Left ventricle myocardium superior (tissue), 1 donor: ENCODE measurements at regions not wholly inside any gene's neighbourhood (a gene's known extent, or its start where the extent isn't known, plus 50 kb on each side); places are given as distances from the start of the nearest gene placed in this dataset.
A peak's percentile ranks its signal among the peaks of the same experiment; 100 is the strongest.
"Not testable (repeated sequence)": the region's sequence is repeated elsewhere in the genome, so short reads cannot be mapped to it uniquely, and the experiment has no call there.

Experiments
- ATAC-seq: fragments of 200-7000 bp; cut with Tn5 transposase; one replicate; pipeline ENCODE4 v1.9.1; 2020; ENCODE audit warnings: mild to moderate bottlenecking, moderate library complexity
- DNase-seq: peaks from one replicate; pipeline ENCODE4 v3.0.0-alpha.2; 2020
- intact Hi-C: fragments of 100-400 bp; cut with micrococcal nuclease; formaldehyde crosslinking; loops from one replicate; pipeline ENCODE4 v1.11.0; 2022
- donor health status: DM: no; HTN: yes; CAD: no; lungs with severe emphysema.

DNA sequence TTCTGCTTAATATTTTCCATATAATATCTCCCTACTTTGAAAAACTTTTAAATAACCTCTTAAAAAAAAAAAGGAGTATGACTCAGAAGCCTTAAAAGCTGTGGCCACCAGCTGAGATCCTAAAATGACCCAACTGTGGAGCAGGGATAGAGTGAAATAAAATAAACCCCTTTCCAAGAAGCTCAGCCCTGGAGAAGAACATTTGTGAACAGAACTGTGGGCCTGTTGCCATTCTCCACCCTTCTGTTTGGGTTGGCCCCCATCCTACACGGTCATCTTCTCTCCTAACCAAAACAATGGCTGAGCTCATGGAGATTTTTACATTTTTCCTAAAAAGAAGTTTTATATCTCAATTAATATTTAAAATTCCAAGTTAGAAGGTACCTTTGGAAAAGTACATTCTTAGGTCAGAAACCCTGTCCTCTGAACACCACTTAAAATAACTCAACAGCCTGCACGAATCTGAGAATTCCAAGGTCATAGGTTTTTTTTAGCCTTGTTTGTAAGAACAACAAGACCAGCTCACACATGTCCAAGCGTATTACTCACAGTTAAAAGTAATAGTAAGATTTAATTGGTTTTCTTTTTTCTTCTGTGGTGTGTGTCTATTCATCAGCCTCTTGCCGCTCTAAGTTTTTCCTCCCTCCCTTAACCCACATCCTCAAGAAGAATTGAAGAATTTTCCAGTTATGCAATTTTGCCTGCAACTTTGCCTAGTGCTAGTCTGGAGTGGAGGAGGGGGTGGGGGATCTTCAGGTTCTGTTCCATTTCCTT is 107.7 kb upstream of the ERRFI1 start:
- ATAC-seq (peak; percentile 87), DNase-seq (peak; percentile 57)
- intact Hi-C loops: no loop called here

DNA sequence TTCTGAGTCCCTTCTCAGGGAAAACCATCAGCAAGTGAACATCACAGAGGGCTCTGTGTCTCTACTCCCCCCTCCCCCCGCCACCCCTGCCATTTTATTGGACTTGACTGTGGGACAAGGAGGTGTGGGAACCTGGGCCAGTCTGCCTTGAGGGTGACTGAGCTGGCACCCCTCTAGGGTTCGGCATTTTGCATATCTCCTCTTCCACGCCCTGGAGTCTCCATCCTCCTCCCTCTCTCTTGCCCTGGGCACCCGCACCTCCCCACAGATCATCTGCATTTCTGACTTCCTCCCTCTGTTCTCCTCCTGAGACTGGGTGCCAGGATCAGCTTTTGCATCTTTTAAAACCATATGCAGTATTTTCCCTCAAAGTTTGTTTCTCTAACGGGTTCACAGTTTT is 107.1 kb upstream of the ERRFI1 start:
- intact Hi-C loops: no loop called here
- DNase-seq (no peak), ATAC-seq (no peak)

DNA sequence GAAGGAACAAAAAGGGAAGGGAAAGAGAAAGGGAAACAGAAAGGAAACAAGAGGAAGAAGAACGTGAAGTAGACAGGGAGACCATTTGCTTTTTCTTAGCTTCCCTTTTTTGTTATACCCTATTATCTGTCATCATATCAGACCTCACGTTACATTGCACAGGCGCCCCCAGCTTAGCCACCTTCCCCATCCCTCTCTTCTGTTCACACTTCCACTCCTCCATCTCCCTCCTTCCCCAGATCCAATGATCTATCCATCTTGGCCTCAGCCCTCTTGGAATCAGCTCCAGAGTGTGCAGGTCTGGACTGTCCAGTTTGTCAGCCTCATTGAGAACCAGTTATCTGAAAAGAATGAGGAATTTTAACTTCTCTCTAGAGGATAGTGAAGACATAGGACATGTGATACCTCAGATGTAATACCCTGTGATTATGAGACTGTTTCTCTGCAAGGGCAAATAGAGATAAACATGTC is 101.1 kb upstream of the ERRFI1 start:
- ATAC-seq (peak; percentile 30), DNase-seq (no peak)
- intact Hi-C loops: no loop called here

DNA sequence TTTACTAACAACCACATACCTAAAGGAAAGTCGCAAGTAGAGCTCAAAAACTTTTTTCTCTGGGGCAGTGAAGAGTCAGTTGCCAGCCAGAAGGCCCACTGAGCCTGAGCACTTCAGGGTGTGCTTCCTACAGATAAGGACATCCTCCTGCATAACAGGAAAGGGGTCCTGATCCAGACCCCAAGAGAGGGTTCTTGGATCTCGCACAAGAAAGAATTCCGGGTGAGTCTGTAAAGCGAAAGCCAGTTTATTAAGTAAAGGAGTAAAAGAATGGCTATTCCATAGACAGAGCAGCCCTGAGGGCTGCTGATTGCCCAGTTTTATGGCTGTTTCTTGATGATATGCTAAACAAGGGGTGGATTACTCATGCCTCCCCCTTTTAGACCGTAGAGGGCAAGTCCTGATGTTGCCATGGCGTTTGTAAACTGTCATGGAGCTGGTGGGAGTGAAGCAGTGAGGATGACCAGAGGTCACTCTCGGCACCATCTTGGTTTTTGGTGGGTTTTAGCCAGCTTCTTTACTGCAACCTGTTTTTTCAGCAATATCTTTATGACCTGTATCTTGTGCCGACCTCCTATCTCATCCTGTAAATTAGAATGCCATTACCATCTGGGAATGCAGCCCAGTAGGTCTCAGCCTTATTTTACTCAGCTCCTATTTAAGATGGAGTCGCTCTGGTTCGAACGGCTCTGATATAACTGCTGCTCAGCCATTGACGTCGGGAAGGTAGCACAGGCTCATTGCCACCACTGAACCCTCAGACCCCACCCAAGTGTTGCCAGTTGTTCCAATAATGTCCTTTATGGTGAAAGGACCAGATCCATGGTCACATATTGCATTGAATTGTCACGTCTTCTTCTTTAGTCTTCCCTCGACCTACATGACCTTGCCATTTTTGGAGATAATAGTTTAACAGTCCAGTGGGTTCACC is 96.6 kb upstream of the ERRFI1 start:
- no peak for DNase-seq
- intact Hi-C loops: no loop called here
- ATAC-seq: no peak

DNA sequence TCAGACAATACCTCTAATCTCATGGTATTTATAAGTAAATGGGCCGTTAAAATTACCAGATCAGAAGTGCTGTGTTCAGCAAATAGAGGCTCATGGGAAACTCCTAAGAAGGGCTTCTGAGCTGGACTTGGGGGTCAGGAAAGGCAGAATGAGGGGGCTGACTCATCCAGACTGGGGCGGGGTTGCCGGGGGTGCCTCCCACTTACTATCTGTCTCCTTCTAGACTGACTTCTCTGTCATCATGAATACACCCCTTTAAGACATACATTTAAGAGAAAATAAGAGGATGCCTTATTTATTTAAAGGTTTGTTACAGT is 96.0 kb upstream of the ERRFI1 start:
- intact Hi-C loops: no loop called here
- no peak for DNase-seq
- ATAC-seq: no peak

DNA sequence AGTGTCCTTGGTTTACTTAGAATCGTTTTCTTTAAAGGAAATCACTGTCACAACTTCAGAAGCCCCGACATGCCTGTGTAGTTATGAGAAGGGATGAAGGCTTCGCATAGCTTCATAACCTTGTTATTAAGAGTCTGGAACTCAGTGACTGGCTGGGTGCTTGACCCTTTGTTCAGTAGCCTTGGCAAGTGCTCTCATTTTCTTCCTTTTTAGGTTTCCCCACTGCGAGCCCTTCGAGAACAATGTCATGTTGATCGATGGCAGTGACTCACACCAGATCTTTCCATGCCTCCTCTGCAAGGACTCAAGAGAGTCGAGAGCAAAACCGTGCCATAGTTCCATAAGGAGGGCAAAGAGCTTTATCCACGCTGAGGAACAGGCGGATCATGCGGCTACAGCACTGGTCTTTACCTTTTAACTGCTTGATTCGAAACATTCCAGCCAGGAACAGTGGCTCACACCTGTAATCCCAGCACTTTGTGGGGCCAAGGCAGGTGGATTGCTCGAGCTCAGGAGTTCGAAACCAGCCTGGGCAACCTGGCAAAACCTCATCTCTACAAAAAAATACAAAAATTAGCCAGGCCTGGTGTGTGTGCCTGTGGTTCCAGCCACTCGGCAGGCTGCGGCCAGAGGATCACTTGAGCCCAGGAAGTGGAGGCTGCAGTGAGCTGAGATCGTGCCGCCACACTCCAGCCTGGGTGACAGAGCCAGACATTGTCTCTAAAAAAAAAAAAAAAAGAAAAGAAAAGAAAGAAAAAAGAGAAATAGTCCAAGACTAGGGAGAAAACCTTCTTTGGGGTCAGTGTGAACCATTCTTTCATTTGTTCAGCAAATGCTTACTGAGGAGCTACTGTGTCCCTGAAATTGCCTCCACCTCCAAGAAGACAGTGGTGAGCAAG is 95.4 kb upstream of the ERRFI1 start:
- ATAC-seq (peak; percentile 35), DNase-seq (no peak)
- intact Hi-C loops: no loop called here

DNA sequence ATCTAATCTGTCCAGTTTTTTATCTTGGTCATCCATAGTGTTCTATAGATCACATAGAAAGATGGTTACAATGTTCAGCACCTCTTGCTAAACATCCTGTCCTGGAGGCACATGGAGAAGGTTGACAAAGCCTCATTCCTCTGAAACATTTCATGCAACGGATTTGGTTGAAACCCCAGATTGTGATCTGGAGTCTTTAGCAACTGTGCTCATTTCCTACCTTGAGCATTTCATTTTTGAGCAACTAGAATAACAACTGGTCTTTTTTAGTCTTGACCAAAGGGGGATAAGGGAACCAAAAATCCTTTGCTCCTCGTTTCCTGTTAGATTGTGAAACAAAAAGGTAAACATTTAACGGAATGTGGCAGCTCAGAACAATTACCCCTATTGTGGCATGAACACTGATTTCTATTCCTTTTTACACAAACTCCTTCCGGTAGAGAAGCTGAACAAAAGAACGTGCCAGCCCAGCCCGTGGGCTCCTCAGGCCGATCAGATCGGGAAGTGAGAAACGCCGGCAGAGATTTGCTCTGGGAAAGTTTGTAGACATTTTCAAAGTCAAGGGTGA is 94.7 kb upstream of the ERRFI1 start:
- no peak for ATAC-seq
- intact Hi-C loops: no loop called here
- DNase-seq: no peak

DNA sequence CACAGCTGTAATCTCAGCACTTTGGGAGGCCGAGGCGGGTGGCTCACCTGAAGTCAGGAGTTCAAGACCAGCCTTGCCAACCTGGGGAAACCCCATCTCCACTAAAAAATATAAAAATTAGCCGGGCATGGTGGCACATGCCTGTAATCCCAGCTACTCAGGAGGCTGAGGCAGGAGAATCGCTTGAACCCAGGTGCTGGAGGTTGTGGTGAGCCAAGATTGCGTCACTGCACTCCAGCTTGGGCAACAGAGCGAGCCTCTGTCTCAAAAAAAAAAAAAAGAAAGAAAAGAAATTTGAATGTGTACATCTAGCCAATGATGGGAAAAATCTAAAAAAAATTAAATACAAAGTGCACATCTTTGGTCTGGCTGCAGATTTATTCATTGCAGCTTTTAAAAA is 92.6 kb upstream of the ERRFI1 start:
- ATAC-seq, intact Hi-C loops: not testable (repeated sequence)

DNA sequence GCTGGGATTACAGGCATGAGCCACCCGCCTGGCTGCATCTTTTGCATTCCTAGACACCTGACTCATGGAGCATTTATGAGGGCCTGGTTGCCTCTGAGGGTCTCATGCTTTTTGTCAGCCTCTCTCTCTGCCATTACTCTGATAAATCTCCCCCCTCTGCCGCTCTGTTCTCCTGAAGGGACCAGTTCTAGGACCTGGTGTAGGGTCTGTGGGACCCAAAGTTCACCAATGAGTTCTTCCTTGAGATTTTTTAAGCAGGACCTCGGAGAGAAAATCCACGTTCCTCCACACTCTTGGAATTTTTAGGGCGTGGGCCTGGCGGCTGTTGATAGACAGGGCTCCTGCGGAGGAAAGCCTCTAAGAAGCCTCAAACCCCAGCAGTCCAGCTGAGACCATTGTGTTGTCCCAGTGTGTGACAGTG is 91.9 kb upstream of the ERRFI1 start:
- ATAC-seq (no peak), DNase-seq (no peak)
- intact Hi-C loops: no loop called here

More for the DNA sequence above, 92.6 kb upstream of the ERRFI1 start:
- DNase-seq: not testable (repeated sequence)

DNA sequence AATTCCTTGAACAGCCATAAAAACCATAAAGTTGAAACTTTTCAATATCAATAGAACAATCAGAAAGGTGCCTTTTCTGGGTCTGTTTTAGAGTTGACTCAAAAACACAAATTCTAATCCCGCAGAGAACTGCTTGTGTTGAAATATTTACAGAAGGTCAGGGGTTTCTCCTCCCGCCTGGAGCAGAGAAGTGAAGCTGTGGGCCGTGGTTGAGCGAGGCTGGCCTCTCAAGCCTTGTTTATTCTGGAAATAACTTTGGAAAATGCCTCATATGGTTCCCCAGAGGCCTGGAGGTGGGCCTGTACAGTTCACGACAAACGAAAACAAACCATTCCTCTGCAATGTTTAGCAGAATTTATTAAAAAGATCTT is 90.8 kb upstream of the ERRFI1 start:
- peak; percentile 93 for ATAC-seq
- intact Hi-C loops: no loop called here
- DNase-seq: peak; percentile 76

DNA sequence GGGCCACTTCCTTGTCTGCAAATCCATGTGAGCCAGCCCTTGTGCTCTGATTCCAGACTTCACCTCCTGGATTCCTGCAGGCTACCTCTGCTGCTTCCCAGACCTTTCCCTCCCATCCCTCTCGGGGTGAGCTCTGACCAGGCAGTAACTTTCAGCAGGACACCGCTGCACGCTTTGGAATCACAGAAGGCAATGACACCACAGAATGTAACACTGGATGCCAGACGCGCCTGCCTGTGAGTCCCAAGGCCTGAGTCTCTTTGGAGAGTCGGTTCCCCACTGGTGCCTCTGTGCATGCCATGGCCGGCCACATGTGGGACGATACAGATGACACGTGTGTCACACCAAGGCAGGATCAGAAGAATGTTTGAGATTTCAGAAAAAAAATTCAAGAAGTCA is 89.7 kb upstream of the ERRFI1 start:
- intact Hi-C loops: no loop called here
- DNase-seq (no peak), ATAC-seq (no peak)

DNA sequence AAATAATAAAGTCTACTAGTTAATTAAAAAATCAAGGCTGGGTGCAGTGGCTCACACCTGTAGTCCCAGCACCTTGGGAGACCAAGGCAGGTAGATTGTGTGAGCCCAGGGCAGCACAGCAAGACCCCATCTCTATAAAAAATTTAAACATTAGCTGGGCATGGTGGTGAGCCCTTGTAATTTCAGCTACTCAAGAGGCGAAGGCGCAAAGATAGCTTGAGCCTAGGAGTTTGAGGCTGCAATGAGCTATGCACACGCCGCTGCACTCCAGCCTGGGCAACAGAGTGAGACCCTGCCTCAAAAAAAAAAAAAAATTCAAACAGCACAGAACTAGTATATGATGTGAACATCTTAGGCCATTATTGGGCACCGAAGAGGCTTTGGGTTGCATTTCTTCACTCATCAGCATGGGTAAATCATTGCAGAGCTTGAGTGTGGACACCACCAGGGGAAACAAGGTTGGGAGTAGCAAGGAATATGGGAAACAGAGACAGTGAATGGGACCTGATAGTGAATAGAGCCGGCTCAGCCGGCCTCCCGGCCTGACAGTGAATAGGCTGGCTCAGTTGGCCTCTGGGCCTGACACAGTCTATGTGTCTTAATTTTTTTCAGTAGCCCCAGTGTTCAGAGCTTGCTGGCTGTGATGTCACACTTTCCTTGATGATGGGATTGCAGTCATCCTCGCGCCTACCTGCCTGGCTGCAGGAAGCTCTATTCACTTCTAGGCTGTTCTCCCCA is 89.1 kb upstream of the ERRFI1 start:
- DNase-seq: no peak
- no peak for ATAC-seq
- intact Hi-C loops: no loop called here

DNA sequence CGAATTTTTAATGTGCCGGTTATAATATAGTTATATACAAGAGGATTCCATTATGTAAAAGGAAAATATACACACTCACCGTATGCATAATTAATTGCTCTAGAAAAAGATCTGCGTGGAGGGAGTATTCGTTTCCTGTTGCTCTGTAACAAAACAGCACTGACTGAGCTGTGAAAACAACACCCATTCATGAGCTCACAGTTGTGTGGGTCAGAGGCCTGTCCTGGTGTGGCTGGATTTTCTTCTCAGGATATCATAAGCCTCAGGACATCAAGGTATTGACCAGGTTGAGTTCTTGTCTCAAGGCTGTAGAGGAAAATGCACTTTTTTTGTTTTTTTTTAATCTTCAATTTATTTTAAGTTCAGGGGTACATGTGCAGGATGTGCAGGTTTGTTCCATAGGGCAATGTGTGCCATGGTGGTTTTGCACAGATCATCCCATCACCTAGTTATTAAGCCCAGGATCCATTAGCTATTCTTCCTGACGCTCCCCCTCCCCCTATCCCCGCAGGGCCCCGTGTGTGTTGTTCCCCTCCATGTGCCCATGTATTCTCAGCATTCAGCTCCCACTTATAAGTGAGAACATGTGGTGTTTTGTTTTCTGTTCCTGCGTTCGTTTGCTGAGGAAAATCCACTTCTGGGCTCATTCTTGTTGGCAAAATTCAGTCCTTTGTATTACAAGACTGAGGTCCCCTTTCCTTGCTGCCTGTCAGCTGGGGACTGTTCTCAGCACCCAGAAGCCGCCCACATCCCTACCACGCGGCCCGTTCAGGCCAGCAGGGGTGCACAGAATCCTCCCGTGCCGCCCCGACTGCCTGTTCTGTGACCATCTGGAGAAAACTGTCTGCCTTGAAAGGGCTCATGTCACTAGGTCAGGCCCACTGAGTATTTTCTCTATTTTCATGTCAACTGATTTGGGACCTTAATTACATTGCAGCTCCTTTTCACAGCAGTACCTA is 87.4 kb upstream of the ERRFI1 start:
- intact Hi-C loops: no loop called here
- DNase-seq (no peak), ATAC-seq (no peak)

DNA sequence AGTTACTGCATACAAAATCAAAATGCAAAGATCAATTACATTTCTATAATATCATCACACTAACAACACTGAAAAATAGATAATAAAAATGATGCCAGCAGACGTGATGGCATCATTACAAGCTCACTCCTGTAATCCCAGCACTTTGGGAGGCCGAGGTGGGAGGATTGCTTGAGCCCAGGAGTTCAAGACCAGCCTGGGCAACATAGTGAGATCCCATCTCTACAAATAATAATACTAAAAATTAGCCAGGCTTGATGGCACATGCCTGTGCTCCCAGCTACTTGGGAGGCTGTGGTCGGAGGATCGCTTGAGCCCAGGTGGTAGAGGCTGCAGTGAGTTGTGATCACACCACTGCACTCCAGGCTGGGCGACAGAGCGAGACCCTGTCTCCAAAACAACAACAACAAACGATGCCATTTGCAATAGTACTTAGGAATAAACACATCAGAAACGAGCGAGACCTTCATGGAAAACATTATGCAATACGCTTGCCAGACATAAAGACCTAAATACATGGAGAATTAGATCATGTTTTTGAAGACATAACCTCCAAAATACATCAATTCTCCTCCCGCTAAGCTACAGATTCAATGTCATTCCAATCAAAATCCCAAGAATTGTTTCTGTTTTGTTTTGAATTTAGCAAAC is 86.6 kb upstream of the ERRFI1 start:
- intact Hi-C loops: no loop called here
- no peak for ATAC-seq
- DNase-seq: no peak

DNA sequence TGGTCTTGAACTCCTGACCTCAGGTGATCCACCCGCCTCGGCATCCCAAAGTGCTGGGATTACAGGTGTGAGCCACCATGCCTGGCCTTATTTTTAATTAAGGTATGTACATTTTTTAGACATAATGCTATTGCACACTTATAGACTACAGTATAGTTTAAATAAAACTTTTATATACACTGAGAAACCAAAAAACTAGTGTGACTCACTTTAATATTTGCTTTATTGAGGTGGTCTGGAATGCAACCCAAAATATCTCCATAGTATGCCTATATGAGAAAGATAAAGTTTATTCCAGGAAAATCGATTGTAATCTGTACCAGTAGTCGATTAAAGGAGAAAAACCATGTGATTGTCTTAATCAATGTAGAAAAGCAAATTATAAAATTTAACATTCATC is 85.5 kb upstream of the ERRFI1 start:
- ATAC-seq (no peak), DNase-seq (no peak)
- intact Hi-C loops: no loop called here

DNA sequence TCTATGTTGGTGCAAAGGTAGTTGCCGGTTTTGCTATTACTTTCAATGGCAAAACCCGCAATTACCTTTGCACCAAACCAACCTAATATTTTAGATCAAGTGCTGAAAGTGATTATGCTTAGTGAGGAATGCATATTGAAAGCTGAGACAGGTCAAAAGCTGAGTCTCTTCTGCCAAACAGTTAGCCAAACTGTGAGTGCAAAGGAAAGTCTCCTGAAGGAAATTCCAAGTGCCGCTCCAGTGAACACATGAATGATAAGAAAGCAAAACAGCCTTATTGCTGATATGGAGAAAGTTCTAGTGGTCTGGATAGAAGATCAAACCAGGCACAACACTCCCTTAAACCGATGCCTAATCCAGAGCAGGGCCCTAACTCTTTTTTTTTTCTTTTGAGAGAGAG is 83.1 kb upstream of the ERRFI1 start:
- intact Hi-C loops: no loop called here
- ATAC-seq: no peak

DNA sequence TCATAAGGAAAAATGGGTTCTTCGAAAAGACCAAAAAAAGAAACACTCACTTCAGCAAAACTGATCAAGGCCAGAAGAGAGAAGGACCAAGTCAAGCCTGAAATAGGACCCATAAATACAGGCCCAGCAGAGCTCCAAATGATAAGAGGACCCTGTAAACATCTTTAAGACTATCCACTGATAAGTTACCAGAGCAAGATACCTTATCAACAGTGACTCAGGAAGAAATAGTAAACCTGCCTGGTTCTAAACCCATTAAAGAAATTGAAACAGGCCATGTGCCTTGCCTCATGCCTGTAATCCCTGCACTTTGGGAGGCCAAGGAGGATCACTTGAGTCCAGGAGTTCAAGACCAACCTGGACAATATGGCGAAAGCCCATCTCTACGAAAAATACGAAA is 81.8 kb upstream of the ERRFI1 start:
- ATAC-seq (no peak), DNase-seq (no peak)
- intact Hi-C loops: no loop called here

More for the DNA sequence above, 83.1 kb upstream of the ERRFI1 start:
- DNase-seq: no peak
